ENCODE measurements at regions not wholly inside any gene's neighbourhood (a gene's known extent, or its start where the extent isn't known, plus 50 kb on each side); places are given as distances from the start of the nearest gene placed in this dataset.

GRCh38 chr20:40958598-40958997 lies 70.0 kb upstream of the TOP1 start:
- no peak overlapping the region for H3K4me3 ChIP-seq (replicated peaks; ENCODE audit: low read depth, low read length)
- DNase-seq (ENCODE audit: low read depth): no peak
- no peak for TF ChIP-seq CTCF (IDR thresholded peaks at IDR 0.05; ENCODE audit: low read length, missing control alignments)

DNA sequence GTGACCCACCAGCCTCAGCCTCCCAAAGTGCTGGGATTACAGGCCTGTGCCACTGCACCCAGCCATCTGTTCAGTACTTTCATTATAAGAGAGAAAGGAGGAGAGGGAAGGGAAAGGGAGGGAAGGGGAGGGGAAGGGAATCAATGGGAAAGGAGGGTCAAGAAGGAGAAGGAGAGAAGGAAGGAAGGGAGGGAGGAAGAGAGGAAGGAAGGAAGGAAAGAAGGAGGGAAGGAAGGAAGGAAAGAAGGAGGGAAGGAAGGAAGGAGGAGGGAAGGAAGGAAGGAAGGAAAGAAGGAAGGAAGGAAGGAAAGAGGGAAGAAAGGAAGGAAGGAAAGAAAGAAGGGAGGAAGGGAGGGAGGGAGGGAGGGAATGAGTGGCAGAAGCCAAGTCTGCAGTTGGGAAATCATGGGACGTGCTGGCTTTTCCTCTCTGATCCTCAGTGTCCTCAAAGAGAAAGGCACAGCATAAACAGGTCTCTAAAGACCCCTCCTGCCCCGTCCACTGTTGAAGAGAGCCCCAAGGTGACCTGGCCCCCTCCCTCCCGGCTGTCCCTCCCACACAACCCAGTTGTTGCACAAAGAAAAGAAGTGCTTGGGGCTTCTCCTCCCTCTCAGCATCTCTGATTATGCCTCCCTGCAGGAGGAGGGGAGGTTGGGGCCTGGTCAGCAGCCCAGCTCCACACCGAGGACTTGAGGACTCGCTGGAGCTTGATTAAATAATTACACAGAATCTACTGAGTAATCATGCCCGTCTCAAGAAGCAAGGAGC lies 69.1 kb upstream of the TOP1 start:
- TF ChIP-seq CTCF (IDR thresholded peaks at IDR 0.05; ENCODE audit: low read length, missing control alignments): no peak
- H3K4me3 ChIP-seq (replicated peaks; ENCODE audit: low read depth, low read length): no peak overlapping the region
- no peak for DNase-seq (ENCODE audit: low read depth)

DNA sequence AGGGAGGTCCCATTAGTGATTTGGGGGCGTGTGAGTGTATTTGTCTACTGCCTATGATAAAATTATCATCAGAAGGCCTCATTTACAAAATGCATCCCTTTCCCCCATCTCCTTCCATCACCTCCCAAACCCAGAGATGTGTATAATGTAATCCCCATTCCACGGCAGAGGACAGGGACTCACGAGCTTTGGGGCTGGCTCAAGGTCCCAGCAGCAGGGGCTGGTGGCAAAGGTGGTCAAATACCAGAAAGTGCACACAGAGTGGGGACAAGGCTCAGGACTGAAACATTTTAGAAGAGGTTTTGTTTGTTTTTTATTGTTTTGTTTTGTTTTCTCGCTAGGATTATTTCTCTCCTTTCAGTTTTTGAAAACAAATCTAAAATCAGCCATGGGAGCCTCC lies 68.5 kb upstream of the TOP1 start:
- no peak for DNase-seq (ENCODE audit: low read depth)
- no peak overlapping the region for H3K4me3 ChIP-seq (replicated peaks; ENCODE audit: low read depth, low read length)
- no peak for TF ChIP-seq CTCF (IDR thresholded peaks at IDR 0.05; ENCODE audit: low read length, missing control alignments)

GRCh38 chr20:40960521-40960956 lies 68.1 kb upstream of the TOP1 start:
- no peak overlapping the region for H3K4me3 ChIP-seq (replicated peaks; ENCODE audit: low read depth, low read length)
- DNase-seq (ENCODE audit: low read depth): no peak
- no peak for TF ChIP-seq CTCF (IDR thresholded peaks at IDR 0.05; ENCODE audit: low read length, missing control alignments)

DNA sequence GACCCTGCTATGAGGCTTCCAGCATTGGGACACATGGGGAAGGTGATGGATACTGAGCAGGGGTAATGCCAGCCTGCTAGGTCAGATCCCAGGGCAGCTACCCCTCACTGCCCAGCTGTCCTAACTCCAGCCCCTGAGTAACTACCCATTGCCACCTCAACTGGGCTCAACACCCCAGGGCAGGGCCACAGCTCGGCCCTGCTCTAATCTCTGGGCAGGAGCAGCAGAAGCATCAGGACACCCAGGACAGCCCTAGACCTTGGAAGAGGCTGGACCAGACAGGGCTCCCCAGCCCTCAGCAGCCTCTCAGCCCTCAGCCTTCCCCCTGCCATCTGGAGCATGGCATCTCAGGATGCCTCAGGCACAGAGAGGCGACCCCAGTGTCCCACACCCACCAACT lies 67.4 kb upstream of the TOP1 start:
- no peak for DNase-seq (ENCODE audit: low read depth)
- no peak overlapping the region for H3K4me3 ChIP-seq (replicated peaks; ENCODE audit: low read depth, low read length)
- TF ChIP-seq CTCF (IDR thresholded peaks at IDR 0.05; ENCODE audit: low read length, missing control alignments): no peak

- TF ChIP-seq CTCF (IDR thresholded peaks at IDR 0.05; ENCODE audit: low read length, missing control alignments): no peak
- H3K4me3 ChIP-seq (replicated peaks; ENCODE audit: low read depth, low read length): no peak overlapping the region
- peak; percentile 11 for DNase-seq (ENCODE audit: low read depth)
Observed at GRCh38 chr20:40961686-40962640, 66.7 kb upstream of the TOP1 start.

All from fibroblast of pulmonary artery (primary cell).